Amniotic epithelial cell (primary cell): ENCODE measurements at regions not wholly inside any gene's neighbourhood (a gene's known extent, or its start where the extent isn't known, plus 50 kb on each side); places are given as distances from the start of the nearest gene placed in this dataset.
A peak's percentile ranks its signal among the peaks of the same experiment; 100 is the strongest.
"Not testable (repeated sequence)": the region's sequence is repeated elsewhere in the genome, so short reads cannot be mapped to it uniquely, and the experiment has no call there.

ENCODE experiments used
- DNase-seq: peaks from one replicate; pipeline ENCODE4 v3.0.0-alpha.2; 2010; ENCODE audit warnings: low read depth

GRCh38 chr3:134704133-134704532 is 53.3 kb upstream of the KY start:
- no peak for DNase-seq

GRCh38 chr3:134704556-134704955 is 53.7 kb upstream of the KY start:
- no peak for DNase-seq

- DNase-seq = no peak
Measured at GRCh38 chr3:134707908-134708597, 57.2 kb upstream of the KY start.

- peak; percentile 5 for DNase-seq
Measured at GRCh38 chr3:134708671-134709070, 57.8 kb upstream of the KY start.

GRCh38 chr3:134709076-134709475 is 58.3 kb upstream of the KY start:
- DNase-seq = no peak

GRCh38 chr3:134709561-134710312 is 58.9 kb upstream of the KY start:
- peak; percentile 2 for DNase-seq

GRCh38 chr3:134710313-134710680 is 59.5 kb upstream of the KY start:
- no peak for DNase-seq

GRCh38 chr3:134711284-134711683 is 60.5 kb upstream of the KY start:
- DNase-seq = no peak

GRCh38 chr3:134713671-134714070 is 62.8 kb upstream of the KY start:
- DNase-seq = no peak

- peak; percentile 69 for DNase-seq
Measured at GRCh38 chr3:134718726-134719125, 67.9 kb upstream of the KY start.

GRCh38 chr3:134721214-134721613 is 70.4 kb upstream of the KY start:
- DNase-seq = no peak

- no peak for DNase-seq
Measured at GRCh38 chr3:134722969-134723368, 72.1 kb upstream of the EPHB1 start.

GRCh38 chr3:134729649-134730048 is 65.4 kb upstream of the EPHB1 start:
- DNase-seq = no peak

GRCh38 chr3:134737516-134737915 is 57.5 kb upstream of the EPHB1 start:
- DNase-seq = no peak

GRCh38 chr3:134740077-134740476 is 55.0 kb upstream of the EPHB1 start:
- DNase-seq = not testable (repeated sequence)

GRCh38 chr3:134742202-134742601 is 52.9 kb upstream of the EPHB1 start:
- DNase-seq = no peak

- no peak for DNase-seq
Measured at GRCh38 chr3:134743006-134743405, 52.1 kb upstream of the EPHB1 start.
